HEK293 (cell line): ENCODE measurements at regions not wholly inside any gene's neighbourhood (a gene's known extent, or its start where the extent isn't known, plus 50 kb on each side); places are given as distances from the start of the nearest gene placed in this dataset.
"Not testable (repeated sequence)": the region's sequence is repeated elsewhere in the genome, so short reads cannot be mapped to it uniquely, and the experiment has no call there.

Source experiments
- CTCF ChIA-PET: fragments of 350-600 bp; formaldehyde crosslinking; extraction: SDS; loops from one replicate; lab custom pipeline; 2021; ENCODE audit warnings: antibody characterized with exemption; lab: Yijun Ruan, JAX
- POLR2A ChIA-PET: fragments of 300-600 bp; formaldehyde crosslinking; extraction: SDS; loops from one replicate; lab custom pipeline; 2020; ENCODE audit warnings: antibody characterized with exemption, inconsistent platforms; lab: Yijun Ruan, JAX
- H3K27ac ChIP-seq: fragments of 200-500 bp; sonication (Bioruptor generic); 2 replicates; pipeline ENCODE4 v1.5.1; 2014; ENCODE audit warnings: low read depth, low read length, control low read depth, inconsistent platforms; ENCODE audit errors: extremely low read depth
- H3K36me3 ChIP-seq, 2 experiments: fragments of 200-500 bp in 1 of 2; sonication (Bioruptor generic) in 1 of 2; 1 replicate in 1 of 2; 2 replicates in 1 of 2; pipeline ENCODE4 v1.5.1; 2014 to 2017; ENCODE audit warnings: inconsistent platforms in 2 of 2, low read length in 2 of 2; ENCODE audit not compliant: control insufficient read depth in 2 of 2, insufficient read depth in 1 of 2
- H3K4me1 ChIP-seq: fragments of 200-500 bp; sonication (Bioruptor generic); 2 replicates; pipeline ENCODE4 v1.5.1; 2014; ENCODE audit warnings: mild to moderate bottlenecking, low read length, inconsistent platforms; ENCODE audit not compliant: control insufficient read depth, insufficient read depth
- H3K4me3 ChIP-seq: 2 replicates; pipeline ENCODE4 v1.5.1; 2011; ENCODE audit warnings: low read depth, mild to moderate bottlenecking, control low read depth, low read length, moderate library complexity
- H3K9me3 ChIP-seq: fragments of 200-500 bp; sonication (Bioruptor generic); 2 replicates; pipeline ENCODE4 v1.5.1; 2014; ENCODE audit warnings: low read depth, low read length, inconsistent platforms; ENCODE audit not compliant: control insufficient read depth, insufficient read depth
- BCL11B ChIP-seq: fragments of 450-650 bp; formaldehyde crosslinking; IDR thresholded peaks from 2 replicates; pipeline ENCODE4 v1.5.1; 2016; ENCODE audit warnings: low read depth, missing biosample characterization, missing genetic modification characterization
- KLF1 ChIP-seq: fragments of 450-650 bp; formaldehyde crosslinking; IDR thresholded peaks from 2 replicates; pipeline ENCODE4 v1.5.1; 2016; ENCODE audit warnings: missing biosample characterization, missing genetic modification characterization
- SALL2 ChIP-seq: fragments of 450-650 bp; formaldehyde crosslinking; IDR thresholded peaks from 2 replicates; pipeline ENCODE4 v1.5.0; 2017; ENCODE audit warnings: missing biosample characterization, mild to moderate bottlenecking, missing genetic modification characterization, borderline replicate concordance
- ZBTB20 ChIP-seq: fragments of 450-650 bp; formaldehyde crosslinking; IDR thresholded peaks from 2 replicates; pipeline ENCODE4 v1.5.1; 2016; ENCODE audit warnings: missing biosample characterization, missing genetic modification characterization
- ZBTB21 ChIP-seq: fragments of 450-650 bp; formaldehyde crosslinking; IDR thresholded peaks from 2 replicates; pipeline ENCODE4 v1.5.1; 2017; ENCODE audit warnings: missing biosample characterization, missing genetic modification characterization
- ZIC2 ChIP-seq: fragments of 450-650 bp; formaldehyde crosslinking; IDR thresholded peaks from 2 replicates; pipeline ENCODE4 v1.5.1; 2016; ENCODE audit warnings: missing biosample characterization, missing genetic modification characterization
- ZNF211 ChIP-seq: fragments of 450-650 bp; formaldehyde crosslinking; IDR thresholded peaks from 2 replicates; pipeline ENCODE4 v1.5.1; 2016; ENCODE audit warnings: low read depth, missing biosample characterization, missing genetic modification characterization
- ZNF341 ChIP-seq: fragments of 450-650 bp; formaldehyde crosslinking; IDR thresholded peaks from 2 replicates; pipeline ENCODE4; 2016; ENCODE audit warnings: low read depth, missing biosample characterization, missing genetic modification characterization
- ZNF354C ChIP-seq: fragments of 450-650 bp; formaldehyde crosslinking; IDR thresholded peaks from 2 replicates; pipeline ENCODE4 v1.5.1; 2016; ENCODE audit warnings: missing biosample characterization, missing genetic modification characterization, low read depth, borderline replicate concordance
- ZNF423 ChIP-seq: fragments of 450-650 bp; formaldehyde crosslinking; IDR thresholded peaks from 2 replicates; pipeline ENCODE4 v1.5.1; 2016; ENCODE audit warnings: missing biosample characterization, missing genetic modification characterization
- ZNF521 ChIP-seq: fragments of 450-650 bp; formaldehyde crosslinking; IDR thresholded peaks from 2 replicates; pipeline ENCODE4 v1.5.1; 2017; ENCODE audit warnings: missing biosample characterization, mild to moderate bottlenecking, missing genetic modification characterization
- ZNF561 ChIP-seq: fragments of 450-650 bp; IDR thresholded peaks from 2 replicates; pipeline ENCODE4 v1.5.1; 2018; ENCODE audit warnings: missing biosample characterization, missing genetic modification characterization, borderline replicate concordance
- ZNF792 ChIP-seq: fragments of 450-650 bp; formaldehyde crosslinking; IDR thresholded peaks from 2 replicates; pipeline ENCODE4 v1.5.1; 2016; ENCODE audit warnings: missing biosample characterization, missing genetic modification characterization
- ZNF830 ChIP-seq: fragments of 450-650 bp; IDR thresholded peaks from 2 replicates; pipeline ENCODE4 v1.5.0; 2018; ENCODE audit warnings: missing biosample characterization, missing genetic modification characterization, low read depth, mild to moderate bottlenecking, moderate library complexity
- TF ChIP-seq, protein P1 (sequence below): fragments of 450-650 bp; formaldehyde crosslinking; IDR thresholded peaks from 2 replicates; pipeline ENCODE4 v1.5.1; 2016; ENCODE audit warnings: missing biosample characterization, missing genetic modification characterization
- TF ChIP-seq, protein P2 (sequence below): fragments of 450-650 bp; formaldehyde crosslinking; IDR thresholded peaks from 2 replicates; pipeline ENCODE4 v1.5.0; 2017; ENCODE audit warnings: missing biosample characterization, missing genetic modification characterization, borderline replicate concordance
- TF ChIP-seq, protein P3 (sequence below): fragments of 450-650 bp; formaldehyde crosslinking; IDR thresholded peaks from 2 replicates; pipeline ENCODE4 v1.5.1; 2016; ENCODE audit warnings: missing biosample characterization, missing genetic modification characterization, borderline replicate concordance
- TF ChIP-seq, protein P4 (sequence below): IDR thresholded peaks from 2 replicates; pipeline ENCODE4 v1.6.1; 2011; ENCODE audit warnings: mild to moderate bottlenecking, low read depth, low read length, borderline replicate concordance

DNA sequence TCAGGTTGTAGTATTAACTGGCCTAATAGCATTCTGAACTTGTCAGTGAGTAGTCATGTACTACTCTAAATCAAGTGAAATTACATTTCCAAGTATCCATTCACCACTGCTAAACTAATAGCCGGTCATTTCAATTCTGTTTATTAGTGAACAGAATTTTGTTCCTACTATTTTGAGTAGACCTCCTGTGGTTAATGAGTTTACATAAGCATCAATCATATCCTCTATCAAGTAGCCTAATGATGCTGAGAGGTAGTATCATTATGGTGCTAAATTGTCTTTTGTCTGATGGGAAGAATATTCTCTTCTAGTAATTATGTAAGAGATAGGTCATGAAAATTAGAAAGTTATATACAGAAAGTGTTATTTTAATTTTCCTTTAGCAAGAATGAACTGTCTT lies 602.8 kb downstream of the KCNT2 start:
- Histone ChIP-seq H3K27ac (no peak overlapping the region), H3K4me1 (no peaks in the 10 kb centered on the region), H3K9me3 (no peaks in the 10 kb centered on the region), H3K36me3 (no peaks in the 10 kb centered on the region), H3K4me3 (no peak overlapping the region)
- CTCF ChIA-PET, result no interaction called here
- POLR2A ChIA-PET, result no interaction called here
- TF ChIP-seq ZNF830 (no peak), ZBTB21 (no peak), ZNF211 (no peak), BCL11B (tag by site-specific recombination) (no peak), SALL2 (tag by site-specific recombination) (no peak), ZIC2 (tag by site-specific recombination) (no peak), KLF1 (tag by site-specific recombination) (no peak), ZNF423 (tag by site-specific recombination) (no peak), ZNF341 (tag by site-specific recombination) (no peak)
- TF ChIP-seq, protein P1, sequence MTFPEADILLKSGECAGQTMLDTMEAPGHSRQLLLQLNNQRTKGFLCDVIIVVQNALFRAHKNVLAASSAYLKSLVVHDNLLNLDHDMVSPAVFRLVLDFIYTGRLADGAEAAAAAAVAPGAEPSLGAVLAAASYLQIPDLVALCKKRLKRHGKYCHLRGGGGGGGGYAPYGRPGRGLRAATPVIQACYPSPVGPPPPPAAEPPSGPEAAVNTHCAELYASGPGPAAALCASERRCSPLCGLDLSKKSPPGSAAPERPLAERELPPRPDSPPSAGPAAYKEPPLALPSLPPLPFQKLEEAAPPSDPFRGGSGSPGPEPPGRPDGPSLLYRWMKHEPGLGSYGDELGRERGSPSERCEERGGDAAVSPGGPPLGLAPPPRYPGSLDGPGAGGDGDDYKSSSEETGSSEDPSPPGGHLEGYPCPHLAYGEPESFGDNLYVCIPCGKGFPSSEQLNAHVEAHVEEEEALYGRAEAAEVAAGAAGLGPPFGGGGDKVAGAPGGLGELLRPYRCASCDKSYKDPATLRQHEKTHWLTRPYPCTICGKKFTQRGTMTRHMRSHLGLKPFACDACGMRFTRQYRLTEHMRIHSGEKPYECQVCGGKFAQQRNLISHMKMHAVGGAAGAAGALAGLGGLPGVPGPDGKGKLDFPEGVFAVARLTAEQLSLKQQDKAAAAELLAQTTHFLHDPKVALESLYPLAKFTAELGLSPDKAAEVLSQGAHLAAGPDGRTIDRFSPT, result no peak
- TF ChIP-seq, protein P2, sequence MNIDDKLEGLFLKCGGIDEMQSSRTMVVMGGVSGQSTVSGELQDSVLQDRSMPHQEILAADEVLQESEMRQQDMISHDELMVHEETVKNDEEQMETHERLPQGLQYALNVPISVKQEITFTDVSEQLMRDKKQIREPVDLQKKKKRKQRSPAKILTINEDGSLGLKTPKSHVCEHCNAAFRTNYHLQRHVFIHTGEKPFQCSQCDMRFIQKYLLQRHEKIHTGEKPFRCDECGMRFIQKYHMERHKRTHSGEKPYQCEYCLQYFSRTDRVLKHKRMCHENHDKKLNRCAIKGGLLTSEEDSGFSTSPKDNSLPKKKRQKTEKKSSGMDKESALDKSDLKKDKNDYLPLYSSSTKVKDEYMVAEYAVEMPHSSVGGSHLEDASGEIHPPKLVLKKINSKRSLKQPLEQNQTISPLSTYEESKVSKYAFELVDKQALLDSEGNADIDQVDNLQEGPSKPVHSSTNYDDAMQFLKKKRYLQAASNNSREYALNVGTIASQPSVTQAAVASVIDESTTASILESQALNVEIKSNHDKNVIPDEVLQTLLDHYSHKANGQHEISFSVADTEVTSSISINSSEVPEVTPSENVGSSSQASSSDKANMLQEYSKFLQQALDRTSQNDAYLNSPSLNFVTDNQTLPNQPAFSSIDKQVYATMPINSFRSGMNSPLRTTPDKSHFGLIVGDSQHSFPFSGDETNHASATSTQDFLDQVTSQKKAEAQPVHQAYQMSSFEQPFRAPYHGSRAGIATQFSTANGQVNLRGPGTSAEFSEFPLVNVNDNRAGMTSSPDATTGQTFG (tag by site-specific recombination), result no peak
- TF ChIP-seq, protein P3, sequence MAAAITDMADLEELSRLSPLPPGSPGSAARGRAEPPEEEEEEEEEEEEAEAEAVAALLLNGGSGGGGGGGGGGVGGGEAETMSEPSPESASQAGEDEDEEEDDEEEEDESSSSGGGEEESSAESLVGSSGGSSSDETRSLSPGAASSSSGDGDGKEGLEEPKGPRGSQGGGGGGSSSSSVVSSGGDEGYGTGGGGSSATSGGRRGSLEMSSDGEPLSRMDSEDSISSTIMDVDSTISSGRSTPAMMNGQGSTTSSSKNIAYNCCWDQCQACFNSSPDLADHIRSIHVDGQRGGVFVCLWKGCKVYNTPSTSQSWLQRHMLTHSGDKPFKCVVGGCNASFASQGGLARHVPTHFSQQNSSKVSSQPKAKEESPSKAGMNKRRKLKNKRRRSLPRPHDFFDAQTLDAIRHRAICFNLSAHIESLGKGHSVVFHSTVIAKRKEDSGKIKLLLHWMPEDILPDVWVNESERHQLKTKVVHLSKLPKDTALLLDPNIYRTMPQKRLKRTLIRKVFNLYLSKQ (tag by site-specific recombination), result no peak

DNA sequence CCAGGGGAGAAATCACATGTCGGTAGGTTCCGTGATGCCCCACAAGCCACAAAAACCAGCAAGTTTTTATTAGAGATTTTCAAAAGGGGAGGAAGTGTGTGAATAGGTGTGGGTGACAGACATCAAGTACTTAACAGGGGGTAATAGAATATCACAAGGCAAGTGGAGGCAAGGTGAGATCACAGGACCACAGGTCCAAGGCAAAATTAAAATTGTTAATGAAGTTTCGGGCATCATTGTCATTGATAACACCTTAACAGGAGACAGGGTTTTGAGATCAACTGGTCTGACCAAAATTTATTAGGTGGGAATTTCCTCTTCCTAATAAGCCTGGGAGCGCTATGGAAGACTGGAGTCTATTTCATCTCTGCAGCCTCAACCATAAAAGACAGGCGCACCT lies 603.9 kb downstream of the KCNT2 start:
- H3K4me3 ChIP-seq, H3K4me1 ChIP-seq, CTCF ChIA-PET, POLR2A ChIA-PET, H3K9me3 ChIP-seq, H3K36me3 ChIP-seq, H3K27ac ChIP-seq: not testable (repeated sequence)

DNA sequence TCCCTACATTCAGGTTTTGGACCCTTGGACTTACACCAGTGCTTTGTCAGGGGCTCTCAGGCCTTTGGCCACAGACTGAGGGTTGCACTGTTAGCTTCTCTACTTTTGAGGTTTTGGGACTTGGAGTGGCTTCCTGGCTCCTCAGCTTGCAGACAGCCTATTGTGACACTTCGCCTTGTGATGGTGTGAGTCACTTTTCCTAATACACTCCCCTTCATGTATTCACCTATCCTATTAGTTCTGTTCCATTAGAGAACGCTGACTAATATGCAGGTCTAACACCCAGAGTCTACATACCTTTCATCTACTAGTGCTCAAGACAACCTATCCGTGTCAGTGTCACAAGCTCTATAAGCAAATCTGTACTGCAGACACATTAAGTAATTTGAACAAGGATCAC lies 605.3 kb downstream of the KCNT2 start:
- TF ChIP-seq ZNF792 (tag by site-specific recombination) (no peak), ZNF561 (no peak), ZNF354C (tag by site-specific recombination) (no peak), ZNF521 (tag by site-specific recombination) (no peak), ZNF830 (no peak), ZBTB20 (tag by site-specific recombination) (no peak)
- TF ChIP-seq, protein P4, sequence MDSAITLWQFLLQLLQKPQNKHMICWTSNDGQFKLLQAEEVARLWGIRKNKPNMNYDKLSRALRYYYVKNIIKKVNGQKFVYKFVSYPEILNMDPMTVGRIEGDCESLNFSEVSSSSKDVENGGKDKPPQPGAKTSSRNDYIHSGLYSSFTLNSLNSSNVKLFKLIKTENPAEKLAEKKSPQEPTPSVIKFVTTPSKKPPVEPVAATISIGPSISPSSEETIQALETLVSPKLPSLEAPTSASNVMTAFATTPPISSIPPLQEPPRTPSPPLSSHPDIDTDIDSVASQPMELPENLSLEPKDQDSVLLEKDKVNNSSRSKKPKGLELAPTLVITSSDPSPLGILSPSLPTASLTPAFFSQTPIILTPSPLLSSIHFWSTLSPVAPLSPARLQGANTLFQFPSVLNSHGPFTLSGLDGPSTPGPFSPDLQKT, result no peak
- ChIA-PET POLR2A (no interaction called here), CTCF (interaction anchor here (0.6 kb wide), 1 partner anchor 658 kb away, joined by 3 read pairs; no protein-coding TSS in a partner anchor)
- no peaks in the 10 kb centered on the region for H3K36me3 ChIP-seq
- no peak overlapping the region for H3K27ac ChIP-seq
- no peaks in the 10 kb centered on the region for H3K9me3 ChIP-seq
- H3K4me3 ChIP-seq, result no peak overlapping the region
- no peaks in the 10 kb centered on the region for H3K4me1 ChIP-seq

DNA sequence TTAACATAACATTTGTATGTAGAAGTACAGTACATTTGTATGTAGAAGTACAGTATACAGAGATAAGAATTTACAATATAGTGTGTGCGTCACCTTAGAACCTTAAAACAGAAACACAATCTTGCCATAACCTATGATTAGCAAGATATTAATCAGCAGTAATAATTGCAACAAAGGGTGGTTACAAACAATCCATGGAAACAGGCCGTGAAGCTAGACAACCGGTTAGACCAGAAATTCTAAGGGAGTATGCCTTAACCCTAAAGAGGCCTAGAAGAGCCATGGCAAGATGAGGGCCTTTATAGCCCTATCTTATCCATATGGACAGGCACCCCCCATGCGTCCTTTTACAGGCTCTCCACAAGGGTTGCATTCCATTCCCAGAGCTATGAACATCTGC lies 605.9 kb downstream of the KCNT2 start:
- H3K36me3 ChIP-seq, H3K9me3 ChIP-seq, H3K4me1 ChIP-seq, POLR2A ChIA-PET, H3K27ac ChIP-seq, H3K4me3 ChIP-seq: not testable (repeated sequence)
- CTCF ChIA-PET, result interaction anchor here (0.6 kb wide), 1 partner anchor 658 kb away, joined by 3 read pairs; no protein-coding TSS in a partner anchor
